Sigmoid colon (tissue), 6 donors: ENCODE measurements at regions not wholly inside any gene's neighbourhood (a gene's known extent, or its start where the extent isn't known, plus 50 kb on each side); places are given as distances from the start of the nearest gene placed in this dataset.

Source experiments
- DNase-seq: peaks from one replicate; pipeline ENCODE4 v3.0.0-alpha.2; 2019
- H3K27ac ChIP-seq, 4 donors: fragments of 200-600 bp; sonication (generic); one replicate each; pipeline ENCODE4 v1.5.1; 2016 to 2019; ENCODE audit warnings: mild to moderate bottlenecking in 1 of 4
- H3K27me3 ChIP-seq, 3 donors: fragments of 200-600 bp; sonication (generic); one replicate each; pipeline ENCODE4 v1.5.1; 2019; ENCODE audit warnings: mild to moderate bottlenecking in 1 of 3
- H3K36me3 ChIP-seq, 4 donors: fragments of 200-600 bp; sonication (generic); one replicate each; pipeline ENCODE4 v1.5.1; 2016 to 2019
- H3K4me1 ChIP-seq, 4 donors: fragments of 200-600 bp; sonication (generic); one replicate each; pipeline ENCODE4 v1.5.1; 2017 to 2019
- H3K4me3 ChIP-seq, 4 donors: fragments of 200-600 bp; sonication (generic); one replicate each; pipeline ENCODE4 v1.5.1; 2017 to 2019; ENCODE audit warnings: mild to moderate bottlenecking in 2 of 4, moderate library complexity in 1 of 4
- H3K9me3 ChIP-seq, 4 donors: fragments of 200-600 bp in 3 of 4; sonication (generic) in 3 of 4; one replicate each; pipeline versions ENCODE4 v1.5.1 to v1.6.1; 2013 to 2019
- CTCF ChIP-seq, 4 experiments: fragments of 450-650 bp in 3 of 4; fragments of 200-600 bp in 1 of 4; IDR thresholded peaks; one replicate each; pipeline ENCODE4 v1.5.1; 2016 to 2019; ENCODE audit warnings: antibody characterized with exemption in 4 of 4, mild to moderate bottlenecking in 3 of 4, moderate library complexity in 2 of 4
- EP300 ChIP-seq, 4 donors: sonication (generic); formaldehyde crosslinking; IDR thresholded peaks; one replicate each; pipeline ENCODE4 v1.6.1; 2017; ENCODE audit warnings: antibody characterized with exemption in 4 of 4
- POLR2A ChIP-seq, 2 donors: fragments of 450-650 bp; IDR thresholded peaks; one replicate each; pipeline ENCODE4 v1.6.1; 2016; ENCODE audit warnings: antibody characterized with exemption in 2 of 2, mild to moderate bottlenecking in 2 of 2, moderate library complexity in 2 of 2
- POLR2AphosphoS5 ChIP-seq, 4 donors: sonication (generic); formaldehyde crosslinking; IDR thresholded peaks; one replicate each; pipeline ENCODE4 v1.6.1; 2017; ENCODE audit warnings: antibody characterized with exemption in 4 of 4
- whole genome bisulfite sequencing, 2 donors: extraction: QIAGEN DNeasy Blood & Tissue Kit; methylation state at CpG; one replicate each; pipeline ENCODE4 v1.1.7; 2013; 5-methylcytosine and 5-hydroxymethylcytosine counted together
- intact Hi-C: fragments of 100-400 bp; cut with DNase I; formaldehyde crosslinking; loops from one replicate; pipeline ENCODE4 v1.15.1; 2023
- donor health status: healthy with polysubstance abuse.
- donor health status: healthy.

- no peaks in the 10 kb centered on the region for H3K27me3 ChIP-seq
- H3K27ac ChIP-seq, result no peak overlapping the region
- H3K9me3 ChIP-seq, result no peaks in the 10 kb centered on the region
- no peaks in the 10 kb centered on the region for H3K36me3 ChIP-seq
- intact Hi-C loops, result no loop called here
- no peaks in the 10 kb centered on the region for H3K4me1 ChIP-seq
- no peak for TF ChIP-seq POLR2AphosphoS5 (IDR thresholded peaks at IDR 0.05)
- TF ChIP-seq EP300 (IDR thresholded peaks at IDR 0.05), result no peak
- TF ChIP-seq CTCF (IDR thresholded peaks at IDR 0.05), result no peak
- TF ChIP-seq POLR2A (IDR thresholded peaks at IDR 0.05), result no peak
- 70 to 93% methylated on average over 2 of the region's 2 CpGs for WGBS, 2 donors
- no peak overlapping the region for H3K4me3 ChIP-seq
- no peak for DNase-seq
Measured at GRCh38 chr4:32768664-32769389, 2048.7 kb downstream of the PCDH7 start.

DNA sequence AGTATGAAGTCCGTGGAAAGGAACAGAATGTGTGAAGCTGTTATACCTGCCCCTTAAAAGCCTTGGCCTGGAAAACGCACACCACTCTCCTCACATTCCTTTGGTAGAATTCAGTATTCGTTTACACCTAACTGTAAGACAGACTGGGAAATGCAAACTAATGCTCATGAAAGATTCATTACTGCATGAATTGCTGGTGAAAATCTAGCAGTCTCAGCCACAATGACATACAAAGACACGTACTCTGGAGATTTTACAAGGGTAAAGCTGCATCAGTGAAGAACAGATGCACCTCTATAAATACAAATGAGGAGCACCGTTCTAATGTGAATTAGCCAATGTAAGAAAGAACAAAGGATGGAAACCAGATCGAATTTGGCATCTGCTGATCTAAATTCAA is 2051.3 kb downstream of the PCDH7 start:
- 69 to 70% methylated on average over 6 of the region's 6 CpGs for WGBS, 2 donors
- Histone ChIP-seq H3K27ac (no peak overlapping the region), H3K27me3 (no peaks in the 10 kb centered on the region), H3K4me3 (no peak overlapping the region), H3K4me1 (no peaks in the 10 kb centered on the region), H3K9me3 (no peaks in the 10 kb centered on the region), H3K36me3 (no peaks in the 10 kb centered on the region)
- TF ChIP-seq POLR2AphosphoS5 (IDR thresholded peaks at IDR 0.05) (no peak), POLR2A (IDR thresholded peaks at IDR 0.05) (no peak), EP300 (IDR thresholded peaks at IDR 0.05) (no peak), CTCF (IDR thresholded peaks at IDR 0.05) (no peak)
- intact Hi-C loops, result no loop called here
- no peak for DNase-seq

GRCh38 chr4:32775049-32775448 is 2054.9 kb downstream of the PCDH7 start:
- intact Hi-C loops, result no loop called here
- no peak for DNase-seq
- H3K27me3 ChIP-seq, result no peaks in the 10 kb centered on the region
- TF ChIP-seq CTCF (IDR thresholded peaks at IDR 0.05) (no peak), EP300 (IDR thresholded peaks at IDR 0.05) (no peak), POLR2A (IDR thresholded peaks at IDR 0.05) (no peak), POLR2AphosphoS5 (IDR thresholded peaks at IDR 0.05) (no peak)
- no peaks in the 10 kb centered on the region for H3K4me1 ChIP-seq
- no peak overlapping the region for H3K27ac ChIP-seq
- no peak overlapping the region for H3K4me3 ChIP-seq
- 41 to 62% methylated on average over 5 of the region's 5 CpGs for WGBS, 2 donors
- H3K36me3 ChIP-seq, result no peaks in the 10 kb centered on the region
- no peaks in the 10 kb centered on the region for H3K9me3 ChIP-seq

- H3K9me3 ChIP-seq, result no peaks in the 10 kb centered on the region
- 82 to 94% methylated on average over 3 of the region's 3 CpGs for whole genome bisulfite sequencing, 2 donors
- TF ChIP-seq EP300 (IDR thresholded peaks at IDR 0.05) (no peak), POLR2AphosphoS5 (IDR thresholded peaks at IDR 0.05) (no peak), CTCF (IDR thresholded peaks at IDR 0.05) (no peak), POLR2A (IDR thresholded peaks at IDR 0.05) (no peak)
- no peak for DNase-seq
- H3K36me3 ChIP-seq, result no peaks in the 10 kb centered on the region
- intact Hi-C loops, result no loop called here
- no peak overlapping the region for H3K4me3 ChIP-seq
- H3K4me1 ChIP-seq, result no peaks in the 10 kb centered on the region
- no peak overlapping the region for H3K27ac ChIP-seq
- H3K27me3 ChIP-seq, result no peaks in the 10 kb centered on the region
Measured at GRCh38 chr4:32776435-32777203, 2056.4 kb downstream of the PCDH7 start.
